Jurkat, Clone E6-1 (cell line): ENCODE measurements at regions not wholly inside any gene's neighbourhood (a gene's known extent, or its start where the extent isn't known, plus 50 kb on each side); places are given as distances from the start of the nearest gene placed in this dataset.

Experiments
- DNase-seq: peaks from one replicate; pipeline ENCODE4 v3.0.0-alpha.2; 2011; ENCODE audit warnings: low read depth, low spot score
- H3K4me3 ChIP-seq: 2 replicates; pipeline ENCODE4 v1.5.1; 2011; ENCODE audit warnings: mild to moderate bottlenecking, low read length, control low read depth, moderate library complexity

GRCh38 chr3:176824811-176825210 is 372.5 kb downstream of the TBL1XR1 start:
- no peak for DNase-seq
- H3K4me3 ChIP-seq, result no peak overlapping the region

GRCh38 chr3:176820764-176821163 is 376.5 kb downstream of the TBL1XR1 start:
- no peak overlapping the region for H3K4me3 ChIP-seq
- no peak for DNase-seq

GRCh38 chr3:176816937-176817336 is 380.3 kb downstream of the TBL1XR1 start:
- no peak overlapping the region for H3K4me3 ChIP-seq
- no peak for DNase-seq

- no peak for DNase-seq
- H3K4me3 ChIP-seq, result no peak overlapping the region
Measured at GRCh38 chr3:176814285-176814684, 383.0 kb downstream of the TBL1XR1 start.

- no peak overlapping the region for H3K4me3 ChIP-seq
- DNase-seq, result no peak
Measured at GRCh38 chr3:176807938-176808337, 389.3 kb downstream of the TBL1XR1 start.

- no peak overlapping the region for H3K4me3 ChIP-seq
- no peak for DNase-seq
Measured at GRCh38 chr3:176799675-176800074, 397.6 kb downstream of the TBL1XR1 start.

- DNase-seq, result no peak
- no peak overlapping the region for H3K4me3 ChIP-seq
Measured at GRCh38 chr3:176798680-176799079, 398.6 kb downstream of the TBL1XR1 start.

- DNase-seq, result no peak
Measured at GRCh38 chr3:176796371-176796770, 400.9 kb downstream of the TBL1XR1 start.

GRCh38 chr3:176795891-176796290 is 401.4 kb downstream of the TBL1XR1 start:
- H3K4me3 ChIP-seq, result no peak overlapping the region
- no peak for DNase-seq

More at GRCh38 chr3:176796371-176796770, 400.9 kb downstream of the TBL1XR1 start:
- H3K4me3 ChIP-seq, result no peak overlapping the region

GRCh38 chr3:176794406-176794805 is 402.9 kb downstream of the TBL1XR1 start:
- no peak for DNase-seq

GRCh38 chr3:176789947-176790346 is 407.3 kb downstream of the TBL1XR1 start:
- no peak overlapping the region for H3K4me3 ChIP-seq
- no peak for DNase-seq

More at GRCh38 chr3:176794406-176794805, 402.9 kb downstream of the TBL1XR1 start:
- H3K4me3 ChIP-seq, result no peak overlapping the region

- no peak for DNase-seq
- H3K4me3 ChIP-seq, result no peak overlapping the region
Measured at GRCh38 chr3:176789281-176789705, 408.0 kb downstream of the TBL1XR1 start.

GRCh38 chr3:176787506-176787905 is 409.8 kb downstream of the TBL1XR1 start:
- H3K4me3 ChIP-seq, result no peak overlapping the region
- DNase-seq, result no peak

GRCh38 chr3:176785171-176785570 is 412.1 kb downstream of the TBL1XR1 start:
- DNase-seq, result no peak
- no peak overlapping the region for H3K4me3 ChIP-seq

- H3K4me3 ChIP-seq, result no peak overlapping the region
- no peak for DNase-seq
Measured at GRCh38 chr3:176780766-176781165, 416.5 kb downstream of the TBL1XR1 start.

- DNase-seq, result no peak
- H3K4me3 ChIP-seq, result no peak overlapping the region
Measured at GRCh38 chr3:176776622-176777175, 420.6 kb downstream of the TBL1XR1 start.

GRCh38 chr3:176769547-176770190 is 427.6 kb downstream of the TBL1XR1 start:
- no peak for DNase-seq
- H3K4me3 ChIP-seq, result no peak overlapping the region

- no peak overlapping the region for H3K4me3 ChIP-seq
- DNase-seq, result no peak
Measured at GRCh38 chr3:176767385-176767784, 429.9 kb downstream of the TBL1XR1 start.

- no peak overlapping the region for H3K4me3 ChIP-seq
- no peak for DNase-seq
Measured at GRCh38 chr3:176766862-176767261, 430.4 kb downstream of the TBL1XR1 start.

GRCh38 chr3:176765382-176765900 is 431.8 kb downstream of the TBL1XR1 start:
- no peak for DNase-seq
- no peak overlapping the region for H3K4me3 ChIP-seq
